ENCODE measurements at regions not wholly inside any gene's neighbourhood (a gene's known extent, or its start where the extent isn't known, plus 50 kb on each side); places are given as distances from the start of the nearest gene placed in this dataset.

DNA sequence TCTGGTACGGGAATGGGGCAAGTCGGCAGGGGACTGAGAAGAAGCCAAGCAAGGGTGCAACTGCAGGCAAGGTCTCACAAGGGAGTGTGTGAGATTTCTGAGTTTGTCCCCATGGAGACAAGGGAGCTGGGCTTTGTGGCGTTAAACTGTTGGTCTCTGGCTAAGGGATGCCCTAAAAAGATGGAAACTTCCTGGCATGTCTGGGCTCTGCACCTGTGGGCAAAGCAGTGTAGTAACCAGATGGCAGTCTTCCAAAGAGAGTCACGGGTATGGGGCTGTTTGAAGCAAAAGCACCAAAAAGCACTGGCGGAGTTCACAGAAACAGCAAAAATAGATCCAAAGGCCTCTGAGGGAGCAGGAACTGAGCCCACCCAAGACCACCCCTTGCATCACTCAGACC, 104.8 kb upstream of the SLC44A3 start:
- Histone ChIP-seq H3K27me3 (no peaks in the 10 kb centered on the region), H3K4me3 (no peak overlapping the region), H3K36me3 (ENCODE audit: low read depth, missing control alignments) (no peaks in the 10 kb centered on the region), H3K27ac (no peak overlapping the region), H3K9me3 (no peaks in the 10 kb centered on the region), H3K4me1 (peaks cover 4% of the 10 kb centered on the region)
- DNase-seq, result no peak
- intact Hi-C loops (cut with DNase I; ENCODE audit: low total_unique reads), result no loop called here
- 83 to 100% methylated on average over 5 of the region's 5 CpGs for WGBS, 2 donors
- no peak for TF ChIP-seq POLR2A (IDR thresholded peaks at IDR 0.05)
- TF ChIP-seq, protein P1, sequence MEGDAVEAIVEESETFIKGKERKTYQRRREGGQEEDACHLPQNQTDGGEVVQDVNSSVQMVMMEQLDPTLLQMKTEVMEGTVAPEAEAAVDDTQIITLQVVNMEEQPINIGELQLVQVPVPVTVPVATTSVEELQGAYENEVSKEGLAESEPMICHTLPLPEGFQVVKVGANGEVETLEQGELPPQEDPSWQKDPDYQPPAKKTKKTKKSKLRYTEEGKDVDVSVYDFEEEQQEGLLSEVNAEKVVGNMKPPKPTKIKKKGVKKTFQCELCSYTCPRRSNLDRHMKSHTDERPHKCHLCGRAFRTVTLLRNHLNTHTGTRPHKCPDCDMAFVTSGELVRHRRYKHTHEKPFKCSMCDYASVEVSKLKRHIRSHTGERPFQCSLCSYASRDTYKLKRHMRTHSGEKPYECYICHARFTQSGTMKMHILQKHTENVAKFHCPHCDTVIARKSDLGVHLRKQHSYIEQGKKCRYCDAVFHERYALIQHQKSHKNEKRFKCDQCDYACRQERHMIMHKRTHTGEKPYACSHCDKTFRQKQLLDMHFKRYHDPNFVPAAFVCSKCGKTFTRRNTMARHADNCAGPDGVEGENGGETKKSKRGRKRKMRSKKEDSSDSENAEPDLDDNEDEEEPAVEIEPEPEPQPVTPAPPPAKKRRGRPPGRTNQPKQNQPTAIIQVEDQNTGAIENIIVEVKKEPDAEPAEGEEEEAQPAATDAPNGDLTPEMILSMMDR (IDR thresholded peaks at IDR 0.05), result no peak

- no peak overlapping the region for H3K4me3 ChIP-seq
- intact Hi-C loops (cut with DNase I; ENCODE audit: low total_unique reads), result no loop called here
- H3K4me1 ChIP-seq, result peaks cover 12% of the 10 kb centered on the region
- no peak overlapping the region for H3K27ac ChIP-seq
- H3K9me3 ChIP-seq, result no peaks in the 10 kb centered on the region
- no peak for DNase-seq
- 93 to 94% methylated on average over 4 of the region's 4 CpGs for WGBS, 2 donors
- H3K27me3 ChIP-seq, result no peaks in the 10 kb centered on the region
- H3K36me3 ChIP-seq (ENCODE audit: low read depth, missing control alignments), result no peaks in the 10 kb centered on the region
- TF ChIP-seq, protein P1 (IDR thresholded peaks at IDR 0.05), result no peak
- no peak for TF ChIP-seq POLR2A (IDR thresholded peaks at IDR 0.05)
These were observed 105.6 kb upstream of the SLC44A3 start for GRCh38 chr1:94714552-94714951.

GRCh38 chr1:94714152-94714551, 106.0 kb upstream of the SLC44A3 start:
- DNase-seq, result no peak
- TF ChIP-seq POLR2A (IDR thresholded peaks at IDR 0.05), result no peak
- TF ChIP-seq, protein P1 (IDR thresholded peaks at IDR 0.05), result no peak
- Histone ChIP-seq H3K36me3 (ENCODE audit: low read depth, missing control alignments) (no peaks in the 10 kb centered on the region), H3K27ac (peak overlapping the region in 1 of 2 donors; percentile 61), H3K4me1 (peaks cover 15% of the 10 kb centered on the region), H3K9me3 (no peaks in the 10 kb centered on the region), H3K27me3 (no peaks in the 10 kb centered on the region), H3K4me3 (no peak overlapping the region)
- intact Hi-C loops (cut with DNase I; ENCODE audit: low total_unique reads), result no loop called here
- WGBS, 2 donors, result 86 to 97% methylated on average over 5 of the region's 5 CpGs

GRCh38 chr1:94713472-94714141, 106.5 kb upstream of the SLC44A3 start:
- Histone ChIP-seq H3K36me3 (ENCODE audit: low read depth, missing control alignments) (no peaks in the 10 kb centered on the region), H3K27me3 (no peaks in the 10 kb centered on the region), H3K4me1 (peaks cover 20% of the 10 kb centered on the region), H3K9me3 (no peaks in the 10 kb centered on the region), H3K4me3 (no peak overlapping the region), H3K27ac (peak overlapping the region in 1 of 2 donors; percentile 61)
- DNase-seq, result peak; percentile 87
- intact Hi-C loops (cut with DNase I; ENCODE audit: low total_unique reads), result no loop called here
- 51 to 66% methylated on average over 7 of the region's 7 CpGs for WGBS, 2 donors
- TF ChIP-seq POLR2A (IDR thresholded peaks at IDR 0.05), result no peak
- TF ChIP-seq, protein P1 (IDR thresholded peaks at IDR 0.05), result no peak

Data from testis (tissue), 2 donors.